ENCODE measurements at regions not wholly inside any gene's neighbourhood (a gene's known extent, or its start where the extent isn't known, plus 50 kb on each side); places are given as distances from the start of the nearest gene placed in this dataset.
A peak's percentile ranks its signal among the peaks of the same experiment; 100 is the strongest.

GRCh38 chr5:158164296-158165047, 305.5 kb upstream of the CLINT1 start:
- Histone ChIP-seq H3K9ac (ENCODE audit: low read depth, low read length) (no peak overlapping the region), H3K27me3 (ENCODE audit: insufficient read depth, low read length, poor library complexity) (no peaks in the 10 kb centered on the region), H3K4me3 (ENCODE audit: low read depth in 1 of 2, low read length in 2 of 2) (no peak overlapping the region), H4K20me1 (ENCODE audit: insufficient read depth, low read length) (no peaks in the 10 kb centered on the region), H3K79me2 (ENCODE audit: insufficient read depth, low read length) (no peaks in the 10 kb centered on the region), H3K36me3 (ENCODE audit: insufficient read depth, low read length) (no peaks in the 10 kb centered on the region), H3K4me2 (ENCODE audit: insufficient read depth, low read length) (no peak overlapping the region), H3K9me3 (ENCODE audit: insufficient read depth, low read length, severe bottlenecking) (no peaks in the 10 kb centered on the region), H3K27ac (ENCODE audit: low read length) (no peak overlapping the region), H2AFZ (ENCODE audit: low read depth, low read length) (no peak overlapping the region), H3K4me1 (ENCODE audit: insufficient read depth, low read length) (peaks cover 8% of the 10 kb centered on the region)
- DNase-seq (no peak), ATAC-seq (ENCODE audit: insufficient read depth, low read depth) (no peak)
- TF ChIP-seq CTCF (IDR thresholded peaks at IDR 0.05; ENCODE audit: borderline replicate concordance, extremely low read depth, low read length, poor library complexity, severe bottlenecking) (no peak), EZH2 (IDR thresholded peaks at IDR 0.05; ENCODE audit: borderline replicate concordance, low read depth, low read length, severe bottlenecking) (no peak)

GRCh38 chr5:158163451-158164295, 304.7 kb upstream of the CLINT1 start:
- H3K4me2 ChIP-seq (ENCODE audit: insufficient read depth, low read length): no peak overlapping the region
- H3K27ac ChIP-seq (ENCODE audit: low read length): no peak overlapping the region
- H3K4me3 ChIP-seq (ENCODE audit: low read depth in 1 of 2, low read length in 2 of 2): no peak overlapping the region
- H3K9me3 ChIP-seq (ENCODE audit: insufficient read depth, low read length, severe bottlenecking): no peaks in the 10 kb centered on the region
- no peaks in the 10 kb centered on the region for H3K27me3 ChIP-seq (ENCODE audit: insufficient read depth, low read length, poor library complexity)
- H4K20me1 ChIP-seq (ENCODE audit: insufficient read depth, low read length): no peaks in the 10 kb centered on the region
- H3K4me1 ChIP-seq (ENCODE audit: insufficient read depth, low read length): peaks cover 8% of the 10 kb centered on the region
- H3K36me3 ChIP-seq (ENCODE audit: insufficient read depth, low read length): no peaks in the 10 kb centered on the region
- H2AFZ ChIP-seq (ENCODE audit: low read depth, low read length): no peak overlapping the region
- no peak overlapping the region for H3K9ac ChIP-seq (ENCODE audit: low read depth, low read length)
- no peak for ATAC-seq (ENCODE audit: insufficient read depth, low read depth)
- no peaks in the 10 kb centered on the region for H3K79me2 ChIP-seq (ENCODE audit: insufficient read depth, low read length)
- TF ChIP-seq EZH2 (IDR thresholded peaks at IDR 0.05; ENCODE audit: borderline replicate concordance, low read depth, low read length, severe bottlenecking): no peak
- TF ChIP-seq CTCF (IDR thresholded peaks at IDR 0.05; ENCODE audit: borderline replicate concordance, extremely low read depth, low read length, poor library complexity, severe bottlenecking): no peak
- no peak for DNase-seq

GRCh38 chr5:158162479-158163034, 303.6 kb upstream of the CLINT1 start:
- ATAC-seq (ENCODE audit: insufficient read depth, low read depth): no peak
- Histone ChIP-seq H3K9me3 (ENCODE audit: insufficient read depth, low read length, severe bottlenecking) (no peaks in the 10 kb centered on the region), H2AFZ (ENCODE audit: low read depth, low read length) (0 out of 2 replicates have a peak overlapping the region, but pooled peaks have one; percentile 3), H3K4me2 (ENCODE audit: insufficient read depth, low read length) (no peak overlapping the region), H3K36me3 (ENCODE audit: insufficient read depth, low read length) (no peaks in the 10 kb centered on the region), H3K9ac (ENCODE audit: low read depth, low read length) (no peak overlapping the region), H3K79me2 (ENCODE audit: insufficient read depth, low read length) (no peaks in the 10 kb centered on the region), H3K4me3 (ENCODE audit: low read depth in 1 of 2, low read length in 2 of 2) (no peak overlapping the region), H3K4me1 (ENCODE audit: insufficient read depth, low read length) (peaks cover 8% of the 10 kb centered on the region), H3K27me3 (ENCODE audit: insufficient read depth, low read length, poor library complexity) (no peaks in the 10 kb centered on the region), H4K20me1 (ENCODE audit: insufficient read depth, low read length) (no peaks in the 10 kb centered on the region), H3K27ac (ENCODE audit: low read length) (no peak overlapping the region)
- TF ChIP-seq EZH2 (IDR thresholded peaks at IDR 0.05; ENCODE audit: borderline replicate concordance, low read depth, low read length, severe bottlenecking): no peak
- TF ChIP-seq CTCF (IDR thresholded peaks at IDR 0.05; ENCODE audit: borderline replicate concordance, extremely low read depth, low read length, poor library complexity, severe bottlenecking): no peak
- DNase-seq: no peak
